ENCODE measurements at regions not wholly inside any gene's neighbourhood (a gene's known extent, or its start where the extent isn't known, plus 50 kb on each side); places are given as distances from the start of the nearest gene placed in this dataset.

GRCh38 chr4:126486377-126486776 is 1146.4 kb upstream of the INTU start (continued):
- no peak for TF ChIP-seq TBL1XR1 (IDR thresholded peaks at IDR 0.05; ENCODE audit: borderline replicate concordance, low read length, partially characterized antibody)
- no peak for TF ChIP-seq AHR (CRISPR knock-in tag; IDR thresholded peaks at IDR 0.05)
- TF ChIP-seq MXD3 (CRISPR knock-in tag; IDR thresholded peaks at IDR 0.05) = no peak

- no peak for TF ChIP-seq ARNT (IDR thresholded peaks at IDR 0.05)
- TF ChIP-seq ZNF841 (CRISPR knock-in tag; IDR thresholded peaks at IDR 0.05; ENCODE audit: borderline replicate concordance) = no peak
- no peak for TF ChIP-seq HOXA9 (CRISPR knock-in tag; IDR thresholded peaks at IDR 0.05; ENCODE audit: borderline replicate concordance)
- no peak for TF ChIP-seq RNF219 (CRISPR knock-in tag; IDR thresholded peaks at IDR 0.05)
- TF ChIP-seq CHD2 (IDR thresholded peaks at IDR 0.05; ENCODE audit: low read depth, low read length) = no peak
- no peak overlapping the region for H3K27ac ChIP-seq (ENCODE audit: extremely low read length, insufficient read depth, low read length)
- ChIA-PET POLR2A (no interaction called here), CTCF (ENCODE audit: low intra/inter-chr PET ratio, low total read pairs) (no interaction called here)
- in situ Hi-C loops (cut with HindIII; ENCODE audit: extremely low pct_ligation_motif_present, low pct_unique_long_range_greater_than_20kb) (no loop called here), intact Hi-C loops (cut with micrococcal nuclease; ENCODE audit: unreplicated experiment) (no loop called here)
- BruUV-seq (replicated peaks) = no TSS peak
- no peak overlapping the region for H3K4me2 ChIP-seq (ENCODE audit: low read depth, low read length)
- ATAC-seq = no peak
- no peaks in the 10 kb centered on the region for H4K20me1 ChIP-seq (ENCODE audit: insufficient read depth, low read length)
- no peak overlapping the region for H3K4me3 ChIP-seq (replicated peaks in 1 of 3; ENCODE audit: insufficient read depth in 1 of 3, low read depth in 2 of 3, low read length in 3 of 3)
- DNase-seq (ENCODE audit: low spot score) = no peak
- no peak overlapping the region for H2AFZ ChIP-seq (ENCODE audit: low read length)
- H3K27me3 ChIP-seq (ENCODE audit: control insufficient read depth in 1 of 2, insufficient read depth in 2 of 2, low read length in 2 of 2) = no peaks in the 10 kb centered on the region; a peak in 1 of 5 replicates
- H3K36me3 ChIP-seq (replicated peaks in 1 of 2; ENCODE audit: control insufficient read depth in 1 of 2, insufficient read depth in 2 of 2, low read length in 2 of 2) = no peaks in the 10 kb centered on the region
- WGBS (ENCODE audit: low lambda C conversion rate) = 61% methylated on average over 6 of the region's 33 CpGs
- H3K9ac ChIP-seq (ENCODE audit: insufficient read depth, low read depth, low read length) = no peak overlapping the region
- no peaks in the 10 kb centered on the region for H3K79me2 ChIP-seq (ENCODE audit: insufficient read depth, low read length)
- no peaks in the 10 kb centered on the region for H3K9me3 ChIP-seq (ENCODE audit: low read length)
- FAIRE-seq = no peak
- no peaks in the 10 kb centered on the region for H3K4me1 ChIP-seq (ENCODE audit: insufficient read depth, low read length)
Observed at GRCh38 chr4:126489826-126490463, 1142.8 kb upstream of the INTU start.
